Omental fat pad (tissue), 3 donors: ENCODE measurements at regions not wholly inside any gene's neighbourhood (a gene's known extent, or its start where the extent isn't known, plus 50 kb on each side); places are given as distances from the start of the nearest gene placed in this dataset.

ENCODE experiments used
- ATAC-seq: fragments of 150-250 bp; one replicate; pipeline ENCODE4 v1.9.1; 2016; ENCODE audit warnings: mild to moderate bottlenecking, moderate library complexity; ENCODE audit not compliant: low FRiP score
- DNase-seq: peaks from one replicate; pipeline ENCODE4 v3.0.0-alpha.2; 2019; ENCODE audit warnings: low spot score
- TF ChIP-seq, protein P1 (sequence below), 3 donors: fragments of 450-650 bp; IDR thresholded peaks; one replicate each; pipeline ENCODE4 v1.5.1; 2016 to 2017; ENCODE audit warnings: antibody characterized with exemption in 3 of 3, mild to moderate bottlenecking in 3 of 3, moderate library complexity in 2 of 3

DNA sequence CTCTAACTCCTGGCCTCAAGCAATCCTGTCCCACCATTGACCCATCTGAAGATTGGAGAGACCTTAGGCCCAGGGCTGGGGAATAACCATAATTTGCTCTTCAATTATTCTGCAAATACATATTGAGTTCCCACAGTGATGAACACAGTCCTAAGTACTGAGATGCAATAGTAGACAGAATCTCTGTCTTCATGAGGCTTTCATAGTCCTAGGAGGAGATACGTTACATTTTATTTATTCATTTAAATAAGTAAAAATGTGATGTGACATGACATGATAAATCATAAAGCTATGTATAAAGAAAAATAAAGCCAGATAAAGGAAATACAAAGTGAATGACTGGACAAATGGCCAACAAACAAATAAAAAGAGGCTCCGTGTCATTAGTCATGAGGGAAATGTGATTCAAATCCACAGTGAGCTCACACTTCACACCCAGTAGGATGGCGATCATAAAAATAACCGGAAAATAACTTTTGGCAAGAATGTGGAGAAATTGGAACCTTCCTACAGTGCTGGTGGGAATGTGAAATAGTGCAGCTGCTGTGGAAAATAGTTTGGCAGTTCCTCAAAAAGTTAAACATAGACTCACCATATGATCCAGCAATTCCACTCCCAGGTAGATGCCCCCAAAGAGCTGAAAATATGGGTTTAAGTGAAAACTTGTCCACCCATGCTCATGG, 52.1 kb upstream of the JCAD start:
- TF ChIP-seq, protein P1, sequence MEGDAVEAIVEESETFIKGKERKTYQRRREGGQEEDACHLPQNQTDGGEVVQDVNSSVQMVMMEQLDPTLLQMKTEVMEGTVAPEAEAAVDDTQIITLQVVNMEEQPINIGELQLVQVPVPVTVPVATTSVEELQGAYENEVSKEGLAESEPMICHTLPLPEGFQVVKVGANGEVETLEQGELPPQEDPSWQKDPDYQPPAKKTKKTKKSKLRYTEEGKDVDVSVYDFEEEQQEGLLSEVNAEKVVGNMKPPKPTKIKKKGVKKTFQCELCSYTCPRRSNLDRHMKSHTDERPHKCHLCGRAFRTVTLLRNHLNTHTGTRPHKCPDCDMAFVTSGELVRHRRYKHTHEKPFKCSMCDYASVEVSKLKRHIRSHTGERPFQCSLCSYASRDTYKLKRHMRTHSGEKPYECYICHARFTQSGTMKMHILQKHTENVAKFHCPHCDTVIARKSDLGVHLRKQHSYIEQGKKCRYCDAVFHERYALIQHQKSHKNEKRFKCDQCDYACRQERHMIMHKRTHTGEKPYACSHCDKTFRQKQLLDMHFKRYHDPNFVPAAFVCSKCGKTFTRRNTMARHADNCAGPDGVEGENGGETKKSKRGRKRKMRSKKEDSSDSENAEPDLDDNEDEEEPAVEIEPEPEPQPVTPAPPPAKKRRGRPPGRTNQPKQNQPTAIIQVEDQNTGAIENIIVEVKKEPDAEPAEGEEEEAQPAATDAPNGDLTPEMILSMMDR (IDR thresholded peaks at IDR 0.05), result no peak
- ATAC-seq (no peak), DNase-seq (no peak)
